IMR-90 (cell line): ENCODE measurements at regions not wholly inside any gene's neighbourhood (a gene's known extent, or its start where the extent isn't known, plus 50 kb on each side); places are given as distances from the start of the nearest gene placed in this dataset.

Experiments used
- ATAC-seq: fragments of 200-7000 bp; cut with Tn5 transposase; 2 replicates; pipeline ENCODE4 v1.9.1; 2020; ENCODE audit warnings: low read depth, mild to moderate bottlenecking, moderate library complexity
- BruUV-seq: library from RNA; stranded (reverse); fragments of 400-500 nt; replicated peaks from 2 replicates; lab custom pipeline; 2021; lab: Mats Ljungman, UMichigan
- CTCF ChIA-PET: fragments of 300-600 bp; formaldehyde crosslinking; extraction: SDS; loops from one replicate; lab custom pipeline; 2021; ENCODE audit warnings: antibody characterized with exemption; lab: Yijun Ruan, JAX
- POLR2A ChIA-PET: fragments of 300-600 bp; sonication (Branson Sonifier 250); formaldehyde crosslinking; loops from one replicate; lab custom pipeline; 2022; ENCODE audit warnings: antibody characterized with exemption; ENCODE audit not compliant: unreplicated experiment; lab: Charles Lee
- DNase-seq: peaks from one replicate; pipeline ENCODE4 v3.0.0; 2013
- H2AFZ ChIP-seq: replicated peaks from 2 replicates; pipeline ENCODE3; 2013; ENCODE audit warnings: low read length, mild to moderate bottlenecking; ENCODE audit not compliant: poor library complexity
- H2AK5ac ChIP-seq: 2 replicates; pipeline ENCODE4 v1.6.1; 2013; ENCODE audit warnings: low read depth, low read length, inconsistent platforms
- H2AK9ac ChIP-seq: replicated peaks from 2 replicates; pipeline ENCODE3; 2013; ENCODE audit warnings: mild to moderate bottlenecking, low read depth, low read length, moderate library complexity; ENCODE audit not compliant: poor library complexity
- H2BK120ac ChIP-seq: 2 replicates; pipeline ENCODE4 v1.6.1; 2013; ENCODE audit warnings: low read depth, low read length, inconsistent platforms
- H2BK15ac ChIP-seq: 3 replicates; pipeline ENCODE4 v1.6.1; 2013; ENCODE audit warnings: low read depth, low read length, inconsistent platforms
- H2BK20ac ChIP-seq: 2 replicates; pipeline ENCODE4 v1.6.1; 2013; ENCODE audit warnings: low read depth, mild to moderate bottlenecking, inconsistent platforms, low read length, moderate library complexity
- H2BK5ac ChIP-seq: 2 replicates; pipeline ENCODE4 v1.6.1; 2013; ENCODE audit warnings: mild to moderate bottlenecking, low read depth, low read length, inconsistent platforms; ENCODE audit not compliant: poor library complexity, severe bottlenecking
- H3K14ac ChIP-seq: replicated peaks from 2 replicates; pipeline ENCODE4 v1.6.1; 2013; ENCODE audit warnings: low read depth, low read length, inconsistent platforms
- H3K18ac ChIP-seq: 2 replicates; pipeline ENCODE4 v1.6.1; 2013; ENCODE audit warnings: low read depth, low read length, control low read depth
- H3K23ac ChIP-seq: 2 replicates; pipeline ENCODE4 v1.6.1; 2013; ENCODE audit warnings: low read depth, low read length, inconsistent platforms
- H3K27ac ChIP-seq: 2 replicates; pipeline ENCODE4 v1.5.1; 2013; ENCODE audit warnings: mild to moderate bottlenecking, control low read depth, low read length; ENCODE audit not compliant: insufficient read depth
- H3K27me3 ChIP-seq: 2 replicates; pipeline ENCODE4 v1.6.1; 2013; ENCODE audit warnings: low read length; ENCODE audit not compliant: control insufficient read depth, insufficient read depth
- H3K36me3 ChIP-seq: 2 replicates; pipeline ENCODE4 v1.6.1; 2013; ENCODE audit warnings: low read length, mixed read lengths; ENCODE audit not compliant: control insufficient read depth, insufficient read depth
- H3K4ac ChIP-seq: 2 replicates; pipeline ENCODE4 v1.6.1; 2013; ENCODE audit warnings: low read depth, low read length, inconsistent platforms
- H3K4me1 ChIP-seq: 2 replicates; pipeline ENCODE4 v1.6.1; 2013; ENCODE audit warnings: low read length, mixed read lengths; ENCODE audit not compliant: control insufficient read depth, insufficient read depth
- H3K4me2 ChIP-seq: 2 replicates; pipeline ENCODE4 v1.6.1; 2013; ENCODE audit warnings: low read depth, mild to moderate bottlenecking, control low read depth, low read length, moderate library complexity
- H3K4me3 ChIP-seq: 2 replicates; pipeline ENCODE4 v1.5.1; 2013; ENCODE audit warnings: low read depth, mild to moderate bottlenecking, control low read depth, low read length, moderate library complexity; ENCODE audit not compliant: insufficient read depth
- H3K56ac ChIP-seq: 2 replicates; pipeline ENCODE4 v1.6.1; 2013; ENCODE audit warnings: low read length, inconsistent platforms; ENCODE audit not compliant: insufficient read depth; ENCODE audit errors: extremely low read depth
- H3K79me1 ChIP-seq, 2 experiments: 2 replicates each; pipeline ENCODE4 v1.6.1; 2013; ENCODE audit warnings: low read length in 2 of 2, inconsistent platforms in 1 of 2, low read depth in 1 of 2
- H3K9ac ChIP-seq: 2 replicates; pipeline ENCODE4 v1.6.1; 2013; ENCODE audit warnings: low read depth, low read length, control low read depth
- H3K9me1 ChIP-seq: 2 replicates; pipeline ENCODE4 v1.6.1; 2013; ENCODE audit warnings: low read length, inconsistent platforms; ENCODE audit not compliant: insufficient read depth
- H3K9me3 ChIP-seq: 2 replicates; pipeline ENCODE4 v1.6.1; 2013; ENCODE audit warnings: low read length; ENCODE audit not compliant: control insufficient read depth, insufficient read depth
- H4K20me1 ChIP-seq: 2 replicates; pipeline ENCODE4 v1.6.1; 2013; ENCODE audit warnings: low read length, inconsistent platforms; ENCODE audit not compliant: insufficient read depth
- H4K5ac ChIP-seq: 2 replicates; pipeline ENCODE4 v1.6.1; 2013; ENCODE audit warnings: mild to moderate bottlenecking, low read depth, low read length, control low read depth
- H4K8ac ChIP-seq, 2 experiments: 2 replicates each; pipeline ENCODE4 v1.6.1; 2013; ENCODE audit warnings: low read depth in 2 of 2, low read length in 2 of 2, control low read depth in 1 of 2, inconsistent platforms in 1 of 2
- H4K91ac ChIP-seq: 2 replicates; pipeline ENCODE4 v1.6.1; 2013; ENCODE audit warnings: low read depth, low read length, inconsistent platforms; ENCODE audit not compliant: insufficient read depth
- BHLHE40 ChIP-seq: fragments of 150-350 bp; IDR thresholded peaks from 2 replicates; pipeline ENCODE4 v1.6.1; 2016; ENCODE audit warnings: mild to moderate bottlenecking, low read depth, low read length
- CEBPB ChIP-seq: IDR thresholded peaks from 2 replicates; pipeline ENCODE4 v1.6.1; 2012; ENCODE audit warnings: low read depth, low read length, improper control_type of control experiment
- CHD1 ChIP-seq: IDR thresholded peaks from 2 replicates; pipeline ENCODE4 v1.6.1; 2012; ENCODE audit warnings: low read depth, low read length, improper control_type of control experiment
- FOS ChIP-seq: fragments of 150-350 bp; IDR thresholded peaks from 2 replicates; pipeline ENCODE4 v1.6.1; 2016; ENCODE audit warnings: low read depth, low read length
- MAFK ChIP-seq: IDR thresholded peaks from 2 replicates; pipeline ENCODE4 v1.6.1; 2012; ENCODE audit warnings: low read depth, low read length, improper control_type of control experiment
- MAZ ChIP-seq: IDR thresholded peaks from 2 replicates; pipeline ENCODE4 v1.6.1; 2012; ENCODE audit warnings: low read depth, mild to moderate bottlenecking, low read length, improper control_type of control experiment, moderate library complexity, borderline replicate concordance
- MXI1 ChIP-seq: IDR thresholded peaks from 2 replicates; pipeline ENCODE4 v1.6.1; 2012; ENCODE audit warnings: low read depth, mild to moderate bottlenecking, low read length, moderate library complexity, borderline replicate concordance
- NFE2L2 ChIP-seq: fragments of 150-350 bp; IDR thresholded peaks from 2 replicates; pipeline ENCODE4 v1.6.1; 2016; ENCODE audit warnings: low read depth, mild to moderate bottlenecking, low read length
- POLR2A ChIP-seq: IDR thresholded peaks from 2 replicates; pipeline ENCODE4 v1.6.1; 2012; ENCODE audit warnings: mild to moderate bottlenecking, low read depth, low read length
- RAD21 ChIP-seq: IDR thresholded peaks from 2 replicates; pipeline ENCODE4 v1.6.1; 2012; ENCODE audit warnings: low read length, improper control_type of control experiment
- RFX5 ChIP-seq: IDR thresholded peaks from 2 replicates; pipeline ENCODE4 v1.8.0; 2012; ENCODE audit warnings: low read depth, mild to moderate bottlenecking, low read length, moderate library complexity
- SMC3 ChIP-seq: fragments of 150-350 bp; IDR thresholded peaks from 2 replicates; pipeline ENCODE4 v1.6.1; 2016; ENCODE audit warnings: low read depth, mild to moderate bottlenecking, antibody characterized with exemption, low read length, moderate library complexity
- WGBS, 2 experiments: methylation state at CpG; one replicate each; pipeline versions ENCODE4 v1.1.5 to v1.1.7; 2013; ENCODE audit warnings: missing lambda C conversion rate in 2 of 2; ENCODE audit not compliant: insufficient read length in 1 of 2; ENCODE audit errors: extremely low coverage in 2 of 2; 5-methylcytosine and 5-hydroxymethylcytosine counted together
- dilution Hi-C: fragments of 300-500 bp; cut with HindIII; formaldehyde crosslinking; loops from one replicate; pipeline ENCODE4 v1.14.3; 2018; ENCODE audit warnings: low sequenced_read_pairs; ENCODE audit not compliant: unreplicated experiment
- in situ Hi-C: fragments of 300-500 bp; cut with MboI; formaldehyde crosslinking; loops from 3 replicates; pipeline ENCODE4 v1.14.3; 2019; ENCODE audit warnings: low sequenced_read_pairs, inconsistent platforms, mixed read lengths
- intact Hi-C: fragments of 100-400 bp; cut with micrococcal nuclease; formaldehyde crosslinking; loops from 2 replicates; pipeline ENCODE4 v1.10.0; 2022
- TF ChIP-seq, protein P1 (sequence below): fragments of 150-350 bp; IDR thresholded peaks from 2 replicates; pipeline ENCODE4 v1.6.1; 2017; ENCODE audit warnings: mild to moderate bottlenecking, antibody characterized with exemption, low read length, low read depth
- TF ChIP-seq, protein P2 (sequence below): fragments of 150-350 bp; IDR thresholded peaks from 2 replicates; pipeline ENCODE4 v1.6.1; 2016; ENCODE audit warnings: low read depth, mild to moderate bottlenecking, low read length, moderate library complexity, borderline replicate concordance
- TF ChIP-seq, protein P3 (sequence below): conservative IDR thresholded peaks from 2 replicates; pipeline ENCODE4 v1.5.1; 2012; ENCODE audit warnings: mild to moderate bottlenecking, low read depth, low read length, improper control_type of control experiment

DNA sequence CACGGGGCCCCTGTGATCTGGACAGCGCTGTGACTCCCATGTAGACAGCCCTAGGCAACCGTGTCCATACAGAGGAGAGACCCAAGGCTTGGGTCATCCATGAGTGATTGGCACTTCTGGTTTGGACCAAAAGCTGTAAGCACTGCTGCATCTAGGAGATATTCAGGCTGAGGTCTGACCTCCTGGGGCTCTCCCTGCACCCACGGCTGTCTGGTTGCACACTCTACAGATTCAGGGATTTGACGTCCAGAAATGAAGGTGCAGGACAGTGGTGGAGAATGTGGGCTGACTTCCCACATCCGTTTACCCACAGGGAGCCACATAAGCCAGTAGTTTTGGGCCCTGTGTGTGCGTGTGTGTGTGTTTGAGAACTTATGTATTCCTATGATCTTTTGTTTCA, 76.2 kb upstream of the ARHGEF7 start:
- POLR2A ChIA-PET = no interaction called here

More for the DNA sequence above, 76.2 kb upstream of the ARHGEF7 start:
- H3K4me1 ChIP-seq = peaks cover 2% of the 10 kb centered on the region; the same call in 1 of the 2 replicates
- no peak for DNase-seq
- no peak overlapping the region for H2AK9ac ChIP-seq
- BruUV-seq = no TSS peak
- H3K27ac ChIP-seq = no peak overlapping the region
- WGBS, 2 experiments = 71% methylated on average over 3 of the region's 7 CpGs; no CpG with 5 or more reads in 1 of the 2 experiments
- in situ Hi-C loops = no loop called here
- no peak overlapping the region for H3K9ac ChIP-seq
- H3K18ac ChIP-seq = no peak overlapping the region
- CTCF ChIA-PET = interaction anchor here (1.3 kb wide), 1 partner anchor 12 kb away, joined by 5 read pairs; no protein-coding TSS in a partner anchor
- no peak overlapping the region for H2BK5ac ChIP-seq
- no peaks in the 10 kb centered on the region for H3K36me3 ChIP-seq
- no peak overlapping the region for H3K4ac ChIP-seq
- peaks cover 1% of the 10 kb centered on the region for H3K9me1 ChIP-seq
- H2BK120ac ChIP-seq = no peak overlapping the region
- dilution Hi-C loops = no loop called here
- no peak overlapping the region for H3K56ac ChIP-seq
- TF ChIP-seq, protein P1, sequence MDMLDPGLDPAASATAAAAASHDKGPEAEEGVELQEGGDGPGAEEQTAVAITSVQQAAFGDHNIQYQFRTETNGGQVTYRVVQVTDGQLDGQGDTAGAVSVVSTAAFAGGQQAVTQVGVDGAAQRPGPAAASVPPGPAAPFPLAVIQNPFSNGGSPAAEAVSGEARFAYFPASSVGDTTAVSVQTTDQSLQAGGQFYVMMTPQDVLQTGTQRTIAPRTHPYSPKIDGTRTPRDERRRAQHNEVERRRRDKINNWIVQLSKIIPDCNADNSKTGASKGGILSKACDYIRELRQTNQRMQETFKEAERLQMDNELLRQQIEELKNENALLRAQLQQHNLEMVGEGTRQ = no peak
- TF ChIP-seq, protein P2, sequence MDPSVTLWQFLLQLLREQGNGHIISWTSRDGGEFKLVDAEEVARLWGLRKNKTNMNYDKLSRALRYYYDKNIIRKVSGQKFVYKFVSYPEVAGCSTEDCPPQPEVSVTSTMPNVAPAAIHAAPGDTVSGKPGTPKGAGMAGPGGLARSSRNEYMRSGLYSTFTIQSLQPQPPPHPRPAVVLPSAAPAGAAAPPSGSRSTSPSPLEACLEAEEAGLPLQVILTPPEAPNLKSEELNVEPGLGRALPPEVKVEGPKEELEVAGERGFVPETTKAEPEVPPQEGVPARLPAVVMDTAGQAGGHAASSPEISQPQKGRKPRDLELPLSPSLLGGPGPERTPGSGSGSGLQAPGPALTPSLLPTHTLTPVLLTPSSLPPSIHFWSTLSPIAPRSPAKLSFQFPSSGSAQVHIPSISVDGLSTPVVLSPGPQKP = no peak
- TF ChIP-seq, protein P3, sequence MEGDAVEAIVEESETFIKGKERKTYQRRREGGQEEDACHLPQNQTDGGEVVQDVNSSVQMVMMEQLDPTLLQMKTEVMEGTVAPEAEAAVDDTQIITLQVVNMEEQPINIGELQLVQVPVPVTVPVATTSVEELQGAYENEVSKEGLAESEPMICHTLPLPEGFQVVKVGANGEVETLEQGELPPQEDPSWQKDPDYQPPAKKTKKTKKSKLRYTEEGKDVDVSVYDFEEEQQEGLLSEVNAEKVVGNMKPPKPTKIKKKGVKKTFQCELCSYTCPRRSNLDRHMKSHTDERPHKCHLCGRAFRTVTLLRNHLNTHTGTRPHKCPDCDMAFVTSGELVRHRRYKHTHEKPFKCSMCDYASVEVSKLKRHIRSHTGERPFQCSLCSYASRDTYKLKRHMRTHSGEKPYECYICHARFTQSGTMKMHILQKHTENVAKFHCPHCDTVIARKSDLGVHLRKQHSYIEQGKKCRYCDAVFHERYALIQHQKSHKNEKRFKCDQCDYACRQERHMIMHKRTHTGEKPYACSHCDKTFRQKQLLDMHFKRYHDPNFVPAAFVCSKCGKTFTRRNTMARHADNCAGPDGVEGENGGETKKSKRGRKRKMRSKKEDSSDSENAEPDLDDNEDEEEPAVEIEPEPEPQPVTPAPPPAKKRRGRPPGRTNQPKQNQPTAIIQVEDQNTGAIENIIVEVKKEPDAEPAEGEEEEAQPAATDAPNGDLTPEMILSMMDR = no peak
- TF ChIP-seq MXI1 (no peak), MAZ (no peak), CEBPB (no peak), CHD1 (no peak), BHLHE40 (no peak), NFE2L2 (no peak), FOS (no peak), POLR2A (no peak), RAD21 (no peak), SMC3 (no peak), RFX5 (no peak), MAFK (no peak)
- no peaks in the 10 kb centered on the region for H3K9me3 ChIP-seq
- H4K8ac ChIP-seq = no peak overlapping the region
- H3K27me3 ChIP-seq = peaks cover 12% of the 10 kb centered on the region
- no peak overlapping the region for H2BK20ac ChIP-seq
- intact Hi-C loops = no loop called here
- H3K14ac ChIP-seq = no peak overlapping the region
- no peak overlapping the region for H3K4me3 ChIP-seq
- ATAC-seq = no peak
- no peaks in the 10 kb centered on the region for H4K20me1 ChIP-seq
- H3K79me1 ChIP-seq = no peaks in the 10 kb centered on the region
- no peak overlapping the region for H3K4me2 ChIP-seq
- H2AK5ac ChIP-seq = no peak overlapping the region
- H3K23ac ChIP-seq = no peak overlapping the region
- no peak overlapping the region for H4K5ac ChIP-seq
- no peak overlapping the region for H2AFZ ChIP-seq
- no peak overlapping the region for H2BK15ac ChIP-seq
- no peak overlapping the region for H4K91ac ChIP-seq
